ENCODE measurements at regions not wholly inside any gene's neighbourhood (a gene's known extent, or its start where the extent isn't known, plus 50 kb on each side); places are given as distances from the start of the nearest gene placed in this dataset.

- TF ChIP-seq MAX (IDR thresholded peaks at IDR 0.05) (no peak), MXD3 (CRISPR knock-in tag; IDR thresholded peaks at IDR 0.05) (no peak), POLR2AphosphoS5 (IDR thresholded peaks at IDR 0.05; ENCODE audit: low read depth, low read length) (no peak), ZBTB7A (CRISPR knock-in tag; IDR thresholded peaks at IDR 0.05) (no peak), MLX (CRISPR knock-in tag; IDR thresholded peaks at IDR 0.05) (no peak), CTCF (CRISPR knock-in tag; IDR thresholded peaks at IDR 0.05) (no peak), HMG20A (CRISPR knock-in tag; IDR thresholded peaks at IDR 0.05; ENCODE audit: borderline replicate concordance) (no peak), ZNF234 (CRISPR knock-in tag; conservative IDR thresholded peaks at IDR 0.05) (no peak), KLF13 (CRISPR knock-in tag; IDR thresholded peaks at IDR 0.05) (no peak), KAT2B (IDR thresholded peaks at IDR 0.05; ENCODE audit: borderline replicate concordance, low read depth, low read length) (no peak)
- TF ChIP-seq, protein P1, sequence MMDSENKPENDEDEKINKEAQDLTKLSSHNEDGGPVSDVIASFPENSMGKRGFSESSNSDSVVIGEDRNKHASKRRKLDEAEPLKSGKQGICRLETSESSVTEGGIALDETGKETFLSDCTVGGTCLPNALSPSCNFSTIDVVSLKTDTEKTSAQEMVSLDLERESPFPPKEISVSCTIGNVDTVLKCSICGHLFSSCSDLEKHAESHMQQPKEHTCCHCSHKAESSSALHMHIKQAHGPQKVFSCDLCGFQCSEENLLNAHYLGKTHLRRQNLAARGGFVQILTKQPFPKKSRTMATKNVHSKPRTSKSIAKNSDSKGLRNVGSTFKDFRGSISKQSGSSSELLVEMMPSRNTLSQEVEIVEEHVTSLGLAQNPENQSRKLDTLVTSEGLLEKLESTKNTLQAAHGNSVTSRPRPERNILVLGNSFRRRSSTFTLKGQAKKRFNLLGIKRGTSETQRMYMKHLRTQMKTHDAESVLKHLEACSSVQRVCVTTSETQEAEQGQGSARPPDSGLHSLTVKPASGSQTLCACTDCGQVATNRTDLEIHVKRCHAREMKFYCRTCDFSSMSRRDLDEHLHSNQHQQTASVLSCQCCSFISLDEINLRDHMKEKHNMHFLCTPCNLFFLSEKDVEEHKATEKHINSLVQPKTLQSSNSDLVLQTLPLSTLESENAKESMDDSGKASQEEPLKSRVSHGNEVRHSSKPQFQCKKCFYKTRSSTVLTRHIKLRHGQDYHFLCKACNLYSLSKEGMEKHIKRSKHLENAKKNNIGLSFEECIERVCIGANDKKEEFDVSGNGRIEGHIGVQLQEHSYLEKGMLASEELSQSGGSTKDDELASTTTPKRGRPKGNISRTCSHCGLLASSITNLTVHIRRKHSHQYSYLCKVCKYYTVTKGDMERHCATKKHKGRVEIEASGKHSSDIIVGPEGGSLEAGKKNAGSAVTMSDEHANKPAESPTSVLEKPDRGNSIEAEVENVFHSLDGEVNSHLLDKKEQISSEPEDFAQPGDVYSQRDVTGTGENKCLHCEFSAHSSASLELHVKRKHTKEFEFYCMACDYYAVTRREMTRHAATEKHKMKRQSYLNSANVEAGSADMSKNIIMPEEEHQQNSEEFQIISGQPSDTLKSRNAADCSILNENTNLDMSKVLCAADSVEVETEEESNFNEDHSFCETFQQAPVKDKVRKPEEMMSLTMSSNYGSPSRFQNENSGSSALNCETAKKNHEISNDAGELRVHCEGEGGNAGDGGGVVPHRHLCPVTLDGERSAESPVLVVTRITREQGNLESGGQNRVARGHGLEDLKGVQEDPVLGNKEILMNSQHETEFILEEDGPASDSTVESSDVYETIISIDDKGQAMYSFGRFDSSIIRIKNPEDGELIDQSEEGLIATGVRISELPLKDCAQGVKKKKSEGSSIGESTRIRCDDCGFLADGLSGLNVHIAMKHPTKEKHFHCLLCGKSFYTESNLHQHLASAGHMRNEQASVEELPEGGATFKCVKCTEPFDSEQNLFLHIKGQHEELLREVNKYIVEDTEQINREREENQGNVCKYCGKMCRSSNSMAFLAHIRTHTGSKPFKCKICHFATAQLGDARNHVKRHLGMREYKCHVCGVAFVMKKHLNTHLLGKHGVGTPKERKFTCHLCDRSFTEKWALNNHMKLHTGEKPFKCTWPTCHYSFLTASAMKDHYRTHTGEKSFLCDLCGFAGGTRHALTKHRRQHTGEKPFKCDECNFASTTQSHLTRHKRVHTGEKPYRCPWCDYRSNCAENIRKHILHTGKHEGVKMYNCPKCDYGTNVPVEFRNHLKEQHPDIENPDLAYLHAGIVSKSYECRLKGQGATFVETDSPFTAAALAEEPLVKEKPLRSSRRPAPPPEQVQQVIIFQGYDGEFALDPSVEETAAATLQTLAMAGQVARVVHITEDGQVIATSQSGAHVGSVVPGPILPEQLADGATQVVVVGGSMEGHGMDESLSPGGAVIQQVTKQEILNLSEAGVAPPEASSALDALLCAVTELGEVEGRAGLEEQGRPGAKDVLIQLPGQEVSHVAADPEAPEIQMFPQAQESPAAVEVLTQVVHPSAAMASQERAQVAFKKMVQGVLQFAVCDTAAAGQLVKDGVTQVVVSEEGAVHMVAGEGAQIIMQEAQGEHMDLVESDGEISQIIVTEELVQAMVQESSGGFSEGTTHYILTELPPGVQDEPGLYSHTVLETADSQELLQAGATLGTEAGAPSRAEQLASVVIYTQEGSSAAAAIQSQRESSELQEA (CRISPR knock-in tag; IDR thresholded peaks at IDR 0.05; ENCODE audit: not compliant biosample characterization) = no peak
- TF ChIP-seq, protein P2, sequence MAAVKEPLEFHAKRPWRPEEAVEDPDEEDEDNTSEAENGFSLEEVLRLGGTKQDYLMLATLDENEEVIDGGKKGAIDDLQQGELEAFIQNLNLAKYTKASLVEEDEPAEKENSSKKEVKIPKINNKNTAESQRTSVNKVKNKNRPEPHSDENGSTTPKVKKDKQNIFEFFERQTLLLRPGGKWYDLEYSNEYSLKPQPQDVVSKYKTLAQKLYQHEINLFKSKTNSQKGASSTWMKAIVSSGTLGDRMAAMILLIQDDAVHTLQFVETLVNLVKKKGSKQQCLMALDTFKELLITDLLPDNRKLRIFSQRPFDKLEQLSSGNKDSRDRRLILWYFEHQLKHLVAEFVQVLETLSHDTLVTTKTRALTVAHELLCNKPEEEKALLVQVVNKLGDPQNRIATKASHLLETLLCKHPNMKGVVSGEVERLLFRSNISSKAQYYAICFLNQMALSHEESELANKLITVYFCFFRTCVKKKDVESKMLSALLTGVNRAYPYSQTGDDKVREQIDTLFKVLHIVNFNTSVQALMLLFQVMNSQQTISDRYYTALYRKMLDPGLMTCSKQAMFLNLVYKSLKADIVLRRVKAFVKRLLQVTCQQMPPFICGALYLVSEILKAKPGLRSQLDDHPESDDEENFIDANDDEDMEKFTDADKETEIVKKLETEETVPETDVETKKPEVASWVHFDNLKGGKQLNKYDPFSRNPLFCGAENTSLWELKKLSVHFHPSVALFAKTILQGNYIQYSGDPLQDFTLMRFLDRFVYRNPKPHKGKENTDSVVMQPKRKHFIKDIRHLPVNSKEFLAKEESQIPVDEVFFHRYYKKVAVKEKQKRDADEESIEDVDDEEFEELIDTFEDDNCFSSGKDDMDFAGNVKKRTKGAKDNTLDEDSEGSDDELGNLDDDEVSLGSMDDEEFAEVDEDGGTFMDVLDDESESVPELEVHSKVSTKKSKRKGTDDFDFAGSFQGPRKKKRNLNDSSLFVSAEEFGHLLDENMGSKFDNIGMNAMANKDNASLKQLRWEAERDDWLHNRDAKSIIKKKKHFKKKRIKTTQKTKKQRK (IDR thresholded peaks at IDR 0.05; ENCODE audit: low read length) = no peak
- TF ChIP-seq, protein P3, sequence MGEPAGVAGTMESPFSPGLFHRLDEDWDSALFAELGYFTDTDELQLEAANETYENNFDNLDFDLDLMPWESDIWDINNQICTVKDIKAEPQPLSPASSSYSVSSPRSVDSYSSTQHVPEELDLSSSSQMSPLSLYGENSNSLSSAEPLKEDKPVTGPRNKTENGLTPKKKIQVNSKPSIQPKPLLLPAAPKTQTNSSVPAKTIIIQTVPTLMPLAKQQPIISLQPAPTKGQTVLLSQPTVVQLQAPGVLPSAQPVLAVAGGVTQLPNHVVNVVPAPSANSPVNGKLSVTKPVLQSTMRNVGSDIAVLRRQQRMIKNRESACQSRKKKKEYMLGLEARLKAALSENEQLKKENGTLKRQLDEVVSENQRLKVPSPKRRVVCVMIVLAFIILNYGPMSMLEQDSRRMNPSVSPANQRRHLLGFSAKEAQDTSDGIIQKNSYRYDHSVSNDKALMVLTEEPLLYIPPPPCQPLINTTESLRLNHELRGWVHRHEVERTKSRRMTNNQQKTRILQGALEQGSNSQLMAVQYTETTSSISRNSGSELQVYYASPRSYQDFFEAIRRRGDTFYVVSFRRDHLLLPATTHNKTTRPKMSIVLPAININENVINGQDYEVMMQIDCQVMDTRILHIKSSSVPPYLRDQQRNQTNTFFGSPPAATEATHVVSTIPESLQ (CRISPR knock-in tag; conservative IDR thresholded peaks at IDR 0.05) = no peak
Observed at GRCh38 chr13:74871369-74872070, 610.4 kb downstream of the TBC1D4 start.
